Suprapubic skin (tissue), 4 donors: ENCODE measurements at regions not wholly inside any gene's neighbourhood (a gene's known extent, or its start where the extent isn't known, plus 50 kb on each side); places are given as distances from the start of the nearest gene placed in this dataset.

Experiments
- EP300 ChIP-seq: sonication (generic); formaldehyde crosslinking; IDR thresholded peaks from one replicate; pipeline ENCODE4 v1.6.1; 2017; ENCODE audit warnings: antibody characterized with exemption
- POLR2A ChIP-seq, 2 donors: fragments of 450-650 bp; IDR thresholded peaks; one replicate each; pipeline ENCODE4 v1.6.1; 2017; ENCODE audit warnings: antibody characterized with exemption in 2 of 2, mild to moderate bottlenecking in 2 of 2, moderate library complexity in 2 of 2
- POLR2AphosphoS5 ChIP-seq, 3 donors: sonication (generic); formaldehyde crosslinking; IDR thresholded peaks; one replicate each; pipeline ENCODE4 v1.6.1; 2017; ENCODE audit warnings: antibody characterized with exemption in 3 of 3
- TF ChIP-seq, protein P1 (sequence below), 2 donors: fragments of 200-600 bp in 1 of 2; fragments of 450-650 bp in 1 of 2; sonication (generic) in 1 of 2; IDR thresholded peaks; one replicate each; pipeline ENCODE4 v1.5.1; 2016 to 2019; ENCODE audit warnings: antibody characterized with exemption in 2 of 2, mild to moderate bottlenecking in 1 of 2, moderate library complexity in 1 of 2

DNA sequence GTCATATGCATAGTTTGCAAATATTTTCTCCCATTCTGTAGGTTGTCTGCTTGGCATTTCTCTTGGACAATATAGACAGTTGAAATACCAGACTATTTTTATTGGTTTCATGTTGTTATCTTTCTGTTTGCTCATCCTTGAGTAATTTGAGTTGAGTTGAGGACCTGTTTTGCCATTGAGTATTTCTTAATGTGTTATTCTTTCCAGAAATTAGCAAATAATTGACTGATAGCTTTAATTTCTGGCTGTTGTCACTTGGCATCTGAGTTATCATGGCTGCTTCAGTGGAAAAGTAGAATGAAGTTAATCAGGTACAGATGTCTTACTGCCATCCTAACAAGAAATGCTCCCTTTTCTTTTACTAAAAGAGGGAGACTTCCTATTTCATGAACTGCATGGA, 264.8 kb upstream of the DUSP10 start:
- no peak for TF ChIP-seq POLR2A (IDR thresholded peaks at IDR 0.05)
- TF ChIP-seq, protein P1, sequence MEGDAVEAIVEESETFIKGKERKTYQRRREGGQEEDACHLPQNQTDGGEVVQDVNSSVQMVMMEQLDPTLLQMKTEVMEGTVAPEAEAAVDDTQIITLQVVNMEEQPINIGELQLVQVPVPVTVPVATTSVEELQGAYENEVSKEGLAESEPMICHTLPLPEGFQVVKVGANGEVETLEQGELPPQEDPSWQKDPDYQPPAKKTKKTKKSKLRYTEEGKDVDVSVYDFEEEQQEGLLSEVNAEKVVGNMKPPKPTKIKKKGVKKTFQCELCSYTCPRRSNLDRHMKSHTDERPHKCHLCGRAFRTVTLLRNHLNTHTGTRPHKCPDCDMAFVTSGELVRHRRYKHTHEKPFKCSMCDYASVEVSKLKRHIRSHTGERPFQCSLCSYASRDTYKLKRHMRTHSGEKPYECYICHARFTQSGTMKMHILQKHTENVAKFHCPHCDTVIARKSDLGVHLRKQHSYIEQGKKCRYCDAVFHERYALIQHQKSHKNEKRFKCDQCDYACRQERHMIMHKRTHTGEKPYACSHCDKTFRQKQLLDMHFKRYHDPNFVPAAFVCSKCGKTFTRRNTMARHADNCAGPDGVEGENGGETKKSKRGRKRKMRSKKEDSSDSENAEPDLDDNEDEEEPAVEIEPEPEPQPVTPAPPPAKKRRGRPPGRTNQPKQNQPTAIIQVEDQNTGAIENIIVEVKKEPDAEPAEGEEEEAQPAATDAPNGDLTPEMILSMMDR (IDR thresholded peaks at IDR 0.05), result no peak
- TF ChIP-seq POLR2AphosphoS5 (IDR thresholded peaks at IDR 0.05), result no peak
- no peak for TF ChIP-seq EP300
